ENCODE measurements at regions not wholly inside any gene's neighbourhood (a gene's known extent, or its start where the extent isn't known, plus 50 kb on each side); places are given as distances from the start of the nearest gene placed in this dataset.

GRCh38 chr4:10765386-10765785 is 80.8 kb upstream of the CLNK start:
- TF ChIP-seq EZH2 (IDR thresholded peaks at IDR 0.05; ENCODE audit: borderline replicate concordance, low read depth, low read length, severe bottlenecking), result no peak
- TF ChIP-seq, protein P1, sequence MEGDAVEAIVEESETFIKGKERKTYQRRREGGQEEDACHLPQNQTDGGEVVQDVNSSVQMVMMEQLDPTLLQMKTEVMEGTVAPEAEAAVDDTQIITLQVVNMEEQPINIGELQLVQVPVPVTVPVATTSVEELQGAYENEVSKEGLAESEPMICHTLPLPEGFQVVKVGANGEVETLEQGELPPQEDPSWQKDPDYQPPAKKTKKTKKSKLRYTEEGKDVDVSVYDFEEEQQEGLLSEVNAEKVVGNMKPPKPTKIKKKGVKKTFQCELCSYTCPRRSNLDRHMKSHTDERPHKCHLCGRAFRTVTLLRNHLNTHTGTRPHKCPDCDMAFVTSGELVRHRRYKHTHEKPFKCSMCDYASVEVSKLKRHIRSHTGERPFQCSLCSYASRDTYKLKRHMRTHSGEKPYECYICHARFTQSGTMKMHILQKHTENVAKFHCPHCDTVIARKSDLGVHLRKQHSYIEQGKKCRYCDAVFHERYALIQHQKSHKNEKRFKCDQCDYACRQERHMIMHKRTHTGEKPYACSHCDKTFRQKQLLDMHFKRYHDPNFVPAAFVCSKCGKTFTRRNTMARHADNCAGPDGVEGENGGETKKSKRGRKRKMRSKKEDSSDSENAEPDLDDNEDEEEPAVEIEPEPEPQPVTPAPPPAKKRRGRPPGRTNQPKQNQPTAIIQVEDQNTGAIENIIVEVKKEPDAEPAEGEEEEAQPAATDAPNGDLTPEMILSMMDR (IDR thresholded peaks at IDR 0.05; ENCODE audit: borderline replicate concordance, extremely low read depth, low read length, poor library complexity, severe bottlenecking), result no peak

Measured in DND-41 (cell line).